ENCODE measurements at regions not wholly inside any gene's neighbourhood (a gene's known extent, or its start where the extent isn't known, plus 50 kb on each side); places are given as distances from the start of the nearest gene placed in this dataset.

GRCh38 chr3:31275583-31275982 is 257.1 kb upstream of the STT3B start:
- TF ChIP-seq CTCF (IDR thresholded peaks at IDR 0.05) (no peak), POLR2A (IDR thresholded peaks at IDR 0.05) (no peak), EP300 (IDR thresholded peaks at IDR 0.05) (no peak)
- H3K9me3 ChIP-seq: no peaks in the 10 kb centered on the region
- H3K27me3 ChIP-seq: no peaks in the 10 kb centered on the region
- H3K4me1 ChIP-seq (ENCODE audit: insufficient read depth): peaks cover 13% of the 10 kb centered on the region
- 59 to 62% (median 61%) methylated on average over 3 of the region's 3 CpGs for WGBS, 3 donors
- intact Hi-C loops (cut with DNase I): no loop called here
- H3K36me3 ChIP-seq: no peaks in the 10 kb centered on the region
- no peak for DNase-seq
- H3K4me3 ChIP-seq: no peak overlapping the region
- peak overlapping the region in 1 of 2 donors; percentile 45 for H3K27ac ChIP-seq

GRCh38 chr3:31277582-31277981 is 255.1 kb upstream of the STT3B start:
- 47 to 65% (median 50%) methylated on average over 2 of the region's 2 CpGs for WGBS, 3 donors
- DNase-seq: no peak
- H3K4me3 ChIP-seq: no peak overlapping the region
- no peak overlapping the region for H3K27ac ChIP-seq
- no peak for TF ChIP-seq CTCF (IDR thresholded peaks at IDR 0.05)
- TF ChIP-seq POLR2A (IDR thresholded peaks at IDR 0.05): no peak
- TF ChIP-seq EP300 (IDR thresholded peaks at IDR 0.05): no peak
- H3K9me3 ChIP-seq: no peaks in the 10 kb centered on the region
- H3K36me3 ChIP-seq: no peaks in the 10 kb centered on the region
- H3K4me1 ChIP-seq (ENCODE audit: insufficient read depth): peaks cover 13% of the 10 kb centered on the region
- intact Hi-C loops (cut with DNase I): no loop called here
- no peaks in the 10 kb centered on the region for H3K27me3 ChIP-seq

GRCh38 chr3:31278532-31278931 is 254.2 kb upstream of the STT3B start:
- no peak overlapping the region for H3K27ac ChIP-seq
- H3K9me3 ChIP-seq: no peaks in the 10 kb centered on the region
- H3K27me3 ChIP-seq: no peaks in the 10 kb centered on the region
- 96 to 98% (median 97%) methylated on average over 5 of the region's 5 CpGs for WGBS, 3 donors
- no peak for TF ChIP-seq EP300 (IDR thresholded peaks at IDR 0.05)
- TF ChIP-seq POLR2A (IDR thresholded peaks at IDR 0.05): no peak
- TF ChIP-seq CTCF (IDR thresholded peaks at IDR 0.05): no peak
- intact Hi-C loops (cut with DNase I): no loop called here
- H3K4me1 ChIP-seq (ENCODE audit: insufficient read depth): peaks cover 13% of the 10 kb centered on the region
- H3K4me3 ChIP-seq: no peak overlapping the region
- no peaks in the 10 kb centered on the region for H3K36me3 ChIP-seq
- no peak for DNase-seq

- H3K4me3 ChIP-seq: no peak overlapping the region
- H3K27me3 ChIP-seq: no peaks in the 10 kb centered on the region
- H3K27ac ChIP-seq: no peak overlapping the region
- peaks cover 7% of the 10 kb centered on the region for H3K4me1 ChIP-seq (ENCODE audit: insufficient read depth)
- TF ChIP-seq POLR2A (IDR thresholded peaks at IDR 0.05): no peak
- TF ChIP-seq CTCF (IDR thresholded peaks at IDR 0.05): no peak
- no peak for TF ChIP-seq EP300 (IDR thresholded peaks at IDR 0.05)
- 68 to 82% (median 80%) methylated on average over 1 of the region's 1 CpG for WGBS, 3 donors
- H3K9me3 ChIP-seq: no peaks in the 10 kb centered on the region
- intact Hi-C loops (cut with DNase I): loop anchor here in 1 of 4 donors (10.0 kb wide), 1 partner anchor 120 kb away; no protein-coding TSS in a partner anchor
- no peaks in the 10 kb centered on the region for H3K36me3 ChIP-seq
- no peak for DNase-seq
These were observed 247.9 kb upstream of the STT3B start for GRCh38 chr3:31284776-31285175.
